GM10266 (cell line): ENCODE measurements at regions not wholly inside any gene's neighbourhood (a gene's known extent, or its start where the extent isn't known, plus 50 kb on each side); places are given as distances from the start of the nearest gene placed in this dataset.

Source experiments
- DNase-seq: peaks from one replicate; pipeline ENCODE4 v3.0.0; 2012; ENCODE audit errors: extremely low spot score
- CTCF ChIP-seq: IDR thresholded peaks from 2 replicates; pipeline ENCODE4 v1.5.1; 2012; ENCODE audit warnings: mild to moderate bottlenecking, low read depth; ENCODE audit not compliant: control insufficient read depth, insufficient read depth; ENCODE audit errors: missing control alignments

GRCh38 chr18:10320791-10321190 lies 133.6 kb upstream of the APCDD1 start:
- DNase-seq: no peak
- TF ChIP-seq CTCF: no peak

- DNase-seq: no peak
- no peak for TF ChIP-seq CTCF
Measured at GRCh38 chr18:10321576-10321975, 132.9 kb upstream of the APCDD1 start.

GRCh38 chr18:10322004-10322403 lies 132.4 kb upstream of the APCDD1 start:
- TF ChIP-seq CTCF: no peak
- no peak for DNase-seq

GRCh38 chr18:10322435-10322834 lies 132.0 kb upstream of the APCDD1 start:
- no peak for TF ChIP-seq CTCF
- DNase-seq: no peak

GRCh38 chr18:10329101-10329500 lies 125.3 kb upstream of the APCDD1 start:
- DNase-seq: no peak
- no peak for TF ChIP-seq CTCF

GRCh38 chr18:10330428-10330827 lies 124.0 kb upstream of the APCDD1 start:
- no peak for DNase-seq
- TF ChIP-seq CTCF: no peak

GRCh38 chr18:10332452-10332851 lies 122.0 kb upstream of the APCDD1 start:
- TF ChIP-seq CTCF: no peak
- no peak for DNase-seq
